Transverse colon (tissue), 4 donors: ENCODE measurements at regions not wholly inside any gene's neighbourhood (a gene's known extent, or its start where the extent isn't known, plus 50 kb on each side); places are given as distances from the start of the nearest gene placed in this dataset.

Source experiments
- EP300 ChIP-seq: sonication (generic); formaldehyde crosslinking; IDR thresholded peaks from one replicate; pipeline ENCODE4 v1.6.1; 2017; ENCODE audit warnings: antibody characterized with exemption, low read depth
- POLR2A ChIP-seq: fragments of 450-650 bp; IDR thresholded peaks from one replicate; pipeline ENCODE4 v1.6.1; 2016; ENCODE audit warnings: antibody characterized with exemption, mild to moderate bottlenecking, moderate library complexity
- POLR2AphosphoS5 ChIP-seq, 3 donors: sonication (generic); formaldehyde crosslinking; IDR thresholded peaks; one replicate each; pipeline ENCODE4 v1.6.1; 2016; ENCODE audit warnings: antibody characterized with exemption in 3 of 3
- TF ChIP-seq, protein P1 (sequence below), 5 experiments: fragments of 200-600 bp in 3 of 5; fragments of 450-650 bp in 2 of 5; sonication (generic) in 3 of 5; IDR thresholded peaks; 1 replicate in 2 of 5; 2 replicates in 3 of 5; pipeline ENCODE4 v1.5.1; 2016 to 2017; ENCODE audit warnings: antibody characterized with exemption in 5 of 5, inconsistent platforms in 3 of 5, mild to moderate bottlenecking in 2 of 5, moderate library complexity in 1 of 5

DNA sequence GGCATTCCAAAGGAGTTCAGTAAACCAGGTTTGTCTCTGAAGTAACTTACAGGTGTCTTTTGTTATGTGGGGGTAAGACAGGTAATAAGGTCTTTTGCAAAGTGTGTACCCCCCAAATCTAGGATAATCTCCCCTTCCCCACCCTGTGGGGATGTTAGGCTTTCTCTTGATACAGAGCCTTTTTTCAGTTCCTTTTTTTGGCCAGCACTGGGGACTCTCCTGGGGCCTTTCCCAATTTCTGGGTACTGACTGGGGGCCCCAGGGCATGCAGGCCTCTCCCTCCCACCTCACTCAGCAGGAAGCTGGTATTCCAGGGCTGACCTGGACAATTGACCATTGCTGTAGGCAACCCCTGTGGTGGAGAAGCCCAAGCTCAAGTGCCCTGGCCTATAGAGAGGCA lies 84.3 kb upstream of the IRX6 start:
- no peak for TF ChIP-seq POLR2AphosphoS5 (IDR thresholded peaks at IDR 0.05)
- no peak for TF ChIP-seq EP300
- TF ChIP-seq POLR2A, result no peak
- TF ChIP-seq, protein P1, sequence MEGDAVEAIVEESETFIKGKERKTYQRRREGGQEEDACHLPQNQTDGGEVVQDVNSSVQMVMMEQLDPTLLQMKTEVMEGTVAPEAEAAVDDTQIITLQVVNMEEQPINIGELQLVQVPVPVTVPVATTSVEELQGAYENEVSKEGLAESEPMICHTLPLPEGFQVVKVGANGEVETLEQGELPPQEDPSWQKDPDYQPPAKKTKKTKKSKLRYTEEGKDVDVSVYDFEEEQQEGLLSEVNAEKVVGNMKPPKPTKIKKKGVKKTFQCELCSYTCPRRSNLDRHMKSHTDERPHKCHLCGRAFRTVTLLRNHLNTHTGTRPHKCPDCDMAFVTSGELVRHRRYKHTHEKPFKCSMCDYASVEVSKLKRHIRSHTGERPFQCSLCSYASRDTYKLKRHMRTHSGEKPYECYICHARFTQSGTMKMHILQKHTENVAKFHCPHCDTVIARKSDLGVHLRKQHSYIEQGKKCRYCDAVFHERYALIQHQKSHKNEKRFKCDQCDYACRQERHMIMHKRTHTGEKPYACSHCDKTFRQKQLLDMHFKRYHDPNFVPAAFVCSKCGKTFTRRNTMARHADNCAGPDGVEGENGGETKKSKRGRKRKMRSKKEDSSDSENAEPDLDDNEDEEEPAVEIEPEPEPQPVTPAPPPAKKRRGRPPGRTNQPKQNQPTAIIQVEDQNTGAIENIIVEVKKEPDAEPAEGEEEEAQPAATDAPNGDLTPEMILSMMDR (IDR thresholded peaks at IDR 0.05), result no peak
